ENCODE measurements at regions not wholly inside any gene's neighbourhood (a gene's known extent, or its start where the extent isn't known, plus 50 kb on each side); places are given as distances from the start of the nearest gene placed in this dataset.
"Not testable (repeated sequence)": the region's sequence is repeated elsewhere in the genome, so short reads cannot be mapped to it uniquely, and the experiment has no call there.

DNA sequence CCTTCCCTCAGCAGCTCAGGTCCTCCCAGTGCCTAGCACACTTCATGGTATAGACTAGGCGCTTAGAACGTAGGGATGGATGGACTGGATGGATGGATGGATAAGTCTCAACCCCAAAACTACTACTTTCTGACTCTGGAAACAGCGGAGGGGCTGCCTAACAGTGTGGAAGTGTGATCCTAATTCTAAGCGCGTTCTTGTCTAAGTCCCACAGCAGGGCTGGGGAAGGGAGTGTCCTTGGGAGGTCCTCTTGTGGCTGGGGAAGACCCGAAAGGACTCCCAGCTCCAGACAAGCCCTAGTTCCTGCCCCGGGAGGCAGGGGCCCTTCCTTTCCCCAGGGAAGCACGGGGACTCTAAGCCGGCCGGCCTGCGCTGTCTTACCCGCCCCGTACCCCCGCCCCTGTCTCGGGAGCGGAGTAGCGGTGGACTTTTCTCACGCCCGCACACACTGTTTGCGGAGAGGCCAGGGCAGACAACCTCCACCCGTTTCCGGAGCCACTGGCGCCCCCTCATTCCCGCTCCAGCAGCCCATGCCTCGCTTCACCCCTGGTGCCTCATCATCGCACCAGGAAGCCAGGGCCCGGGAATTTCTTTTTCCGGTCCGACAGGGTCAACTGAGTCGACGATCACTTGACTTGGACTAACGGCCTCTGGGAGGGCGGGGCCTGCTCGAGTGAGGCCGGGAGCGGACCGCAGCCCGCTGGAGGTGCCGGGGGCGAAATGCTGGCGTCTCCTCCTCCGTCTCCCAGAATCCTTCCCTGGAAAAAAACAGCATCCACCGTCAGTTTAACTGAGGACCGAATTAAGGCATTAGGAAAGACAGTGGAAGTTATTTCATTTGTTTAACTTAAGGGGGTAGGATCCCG, 133.3 kb downstream of the TBC1D2B start:
- peak; percentile 83 for DNase-seq

DNA sequence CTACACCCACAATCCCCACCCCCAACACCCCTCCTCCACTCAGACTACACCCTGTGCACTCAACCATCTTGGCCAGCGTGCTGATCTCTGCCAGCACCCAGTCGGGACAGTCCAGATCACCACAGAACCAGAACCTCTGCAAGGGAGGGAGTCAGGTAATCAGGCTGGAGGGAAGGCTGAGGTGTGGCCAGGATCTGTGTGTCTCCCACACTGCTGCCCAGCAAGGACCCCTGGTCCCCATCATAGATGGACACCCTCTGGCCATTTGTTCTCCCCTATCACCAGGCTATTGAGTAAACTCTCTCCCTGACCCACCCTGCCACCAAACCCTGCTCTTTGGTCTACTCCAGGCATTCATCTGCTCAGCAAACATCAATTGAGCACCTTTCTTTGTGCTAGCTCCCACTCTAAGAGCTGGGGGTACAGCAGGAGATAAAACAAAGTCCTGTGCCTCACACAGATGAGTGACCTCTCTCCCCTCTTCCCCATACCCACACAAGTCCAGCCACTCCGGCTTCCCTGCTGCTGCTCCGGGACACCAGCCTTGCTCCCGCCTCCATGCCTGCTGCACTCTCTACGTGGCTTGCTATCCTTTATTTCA, 134.8 kb downstream of the TBC1D2B start:
- DNase-seq: no peak

DNA sequence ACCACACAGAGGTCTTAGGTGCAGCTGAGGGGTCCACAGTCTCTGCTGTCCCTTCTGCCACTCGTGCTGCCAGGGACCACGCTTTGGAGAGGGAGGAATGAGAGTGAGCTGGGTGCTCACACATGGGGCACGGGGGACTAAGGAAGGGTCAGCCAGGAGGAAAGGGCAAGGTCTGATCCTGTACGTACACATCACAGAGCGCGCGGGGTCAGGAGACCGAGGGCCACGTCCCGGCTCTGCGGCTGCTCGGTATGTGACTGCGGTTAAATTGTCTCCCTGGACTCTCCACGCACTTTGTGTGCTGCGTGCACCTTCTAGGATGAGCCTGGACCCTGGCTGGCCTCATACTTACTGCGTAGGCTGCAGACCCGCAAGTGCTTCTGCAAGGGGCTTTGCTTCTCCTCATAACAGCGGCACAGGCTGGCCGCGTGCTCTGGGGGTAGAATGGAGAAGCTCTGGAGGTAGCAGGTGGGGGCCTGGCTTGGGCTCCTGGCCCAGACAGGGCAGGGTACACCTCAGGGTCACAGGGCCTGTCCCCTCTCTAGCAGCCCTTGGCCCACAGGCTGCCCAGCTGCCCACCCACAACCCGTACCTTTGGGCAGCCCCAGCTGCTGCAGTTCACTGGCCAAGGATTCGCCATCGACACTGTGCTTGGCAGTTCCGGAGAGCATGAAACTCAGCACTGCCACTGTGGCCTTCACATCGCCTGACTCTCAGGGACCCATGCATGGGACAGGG, 136.3 kb downstream of the TBC1D2B start:
- not testable (repeated sequence) for DNase-seq

DNA sequence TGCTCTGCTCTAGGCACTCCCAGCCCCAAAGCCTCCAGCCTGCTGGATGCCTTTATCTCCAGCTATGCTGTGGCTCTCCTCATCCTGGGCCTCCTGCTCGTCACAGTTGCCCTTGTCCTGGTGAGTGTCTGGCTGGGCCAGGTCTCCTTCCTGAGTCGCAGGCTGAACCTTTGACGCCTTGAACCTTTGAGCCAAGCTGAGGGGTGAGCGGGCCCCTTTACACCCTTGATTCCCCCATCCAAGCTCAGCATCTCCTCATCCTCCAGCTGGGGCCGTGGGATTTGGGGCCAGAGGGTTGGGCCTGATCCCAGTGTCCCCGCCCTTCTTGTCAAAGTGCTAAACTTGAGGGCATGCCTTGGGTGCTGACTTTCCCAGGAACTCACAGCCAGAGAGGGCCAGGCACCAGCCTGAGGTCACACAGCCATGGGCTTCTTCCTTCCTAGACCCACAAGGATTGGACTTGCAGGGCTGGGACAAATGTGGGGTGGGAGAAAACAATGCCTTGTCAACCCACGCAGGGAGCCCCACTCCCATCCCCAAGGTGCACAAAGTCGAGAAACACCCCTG, 137.0 kb downstream of the TBC1D2B start:
- no peak for DNase-seq

DNA sequence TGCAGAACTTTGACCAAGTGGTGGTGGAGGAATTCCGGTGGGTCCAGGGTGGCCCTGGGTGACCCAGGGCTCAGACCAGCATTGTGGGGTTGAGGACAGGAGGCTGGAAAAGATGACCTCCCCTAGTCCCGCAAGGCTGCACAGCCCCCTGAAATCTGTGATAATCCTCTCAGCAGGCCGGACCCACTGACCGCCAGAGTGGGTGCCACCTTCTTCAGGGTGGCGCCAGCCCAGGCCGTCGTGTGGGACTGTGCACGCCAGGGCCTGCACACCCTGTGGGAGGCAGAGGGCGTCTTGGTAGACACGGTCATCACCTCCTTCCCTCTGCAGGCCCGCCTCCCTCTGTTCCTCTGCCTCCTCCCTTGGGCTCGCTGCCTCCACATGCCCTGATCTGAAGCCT, 137.7 kb downstream of the TBC1D2B start:
- DNase-seq: no peak

DNA sequence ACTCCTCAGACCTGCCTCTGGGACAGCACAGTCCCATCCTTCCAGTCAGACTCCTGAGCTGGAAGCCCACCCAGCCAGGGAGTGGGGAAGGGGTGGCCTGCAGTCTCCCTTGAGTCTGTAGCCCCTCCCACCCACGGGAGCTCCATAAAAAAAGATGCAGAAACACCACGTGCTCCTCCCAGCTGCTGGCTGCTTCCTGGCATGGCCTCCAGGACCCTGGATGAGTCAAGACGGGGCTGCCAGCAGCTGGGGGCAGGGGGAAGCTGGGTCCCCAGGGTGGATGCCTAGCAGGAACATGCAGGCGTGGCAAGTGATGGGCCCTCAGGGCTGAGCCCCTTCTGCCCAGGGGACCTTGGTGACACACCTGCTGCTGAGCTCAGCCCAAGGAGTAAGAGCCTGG, 138.5 kb downstream of the TBC1D2B start:
- peak; percentile 16 for DNase-seq

DNA sequence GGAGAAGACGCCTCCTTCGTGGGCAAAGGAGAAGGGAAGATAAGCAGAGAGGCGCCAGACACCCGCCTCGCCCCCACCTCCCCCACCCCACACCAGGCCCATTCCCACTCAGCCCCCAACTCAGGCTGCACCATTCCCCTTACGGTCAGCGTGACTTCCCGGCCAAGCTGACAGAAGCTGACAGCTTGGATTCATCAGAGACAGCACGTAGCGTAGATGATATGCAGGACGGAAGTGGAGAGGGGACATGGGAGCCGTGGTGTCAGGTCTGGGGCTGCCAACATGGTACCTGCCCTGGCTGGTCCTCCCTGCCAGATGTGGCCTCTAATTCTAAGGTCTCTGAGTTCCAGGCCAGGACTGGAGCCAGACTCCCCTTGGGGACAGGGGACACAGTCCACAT, 139.0 kb downstream of the TBC1D2B start:
- DNase-seq: not testable (repeated sequence)

DNA sequence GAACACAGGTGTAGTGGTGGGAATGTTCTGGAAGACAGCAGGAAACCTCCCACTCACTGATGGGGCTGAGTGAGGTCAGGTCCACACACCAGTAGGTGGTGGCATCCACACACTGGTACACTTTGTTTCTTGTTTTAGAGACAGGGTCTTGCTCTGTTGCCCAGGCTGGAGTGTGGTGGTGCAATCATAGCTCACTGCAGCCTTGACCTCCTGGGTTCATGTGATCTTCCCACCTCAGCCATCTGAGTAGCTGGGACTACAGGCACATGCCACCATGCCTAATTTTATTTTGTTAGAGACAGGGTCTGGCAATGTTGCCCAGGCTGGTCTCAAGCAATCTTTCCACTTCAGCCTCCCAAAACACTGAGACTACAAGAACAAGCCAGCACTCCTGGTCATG, 140.9 kb downstream of the TBC1D2B start:
- not testable (repeated sequence) for DNase-seq

DNA sequence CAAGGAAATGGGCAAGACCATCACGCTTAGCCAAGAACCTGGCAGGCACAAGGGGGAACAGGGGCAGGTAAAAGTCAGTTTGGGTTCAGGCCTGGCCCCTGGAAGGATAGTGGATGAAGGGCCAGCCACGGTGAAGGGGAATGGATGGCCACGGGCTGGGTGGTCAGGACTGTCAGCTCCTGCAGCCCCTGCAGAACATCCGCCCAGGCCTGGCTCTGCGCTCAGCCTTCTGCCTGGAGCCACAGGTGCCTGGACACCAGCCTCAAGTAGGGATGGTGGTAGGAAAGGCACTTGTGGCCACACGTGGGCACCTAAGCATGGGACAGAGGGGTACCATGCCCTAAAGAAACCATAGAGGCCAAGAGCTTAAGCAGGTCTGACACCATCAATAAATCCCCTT, 143.0 kb downstream of the TBC1D2B start:
- not testable (repeated sequence) for DNase-seq

DNA sequence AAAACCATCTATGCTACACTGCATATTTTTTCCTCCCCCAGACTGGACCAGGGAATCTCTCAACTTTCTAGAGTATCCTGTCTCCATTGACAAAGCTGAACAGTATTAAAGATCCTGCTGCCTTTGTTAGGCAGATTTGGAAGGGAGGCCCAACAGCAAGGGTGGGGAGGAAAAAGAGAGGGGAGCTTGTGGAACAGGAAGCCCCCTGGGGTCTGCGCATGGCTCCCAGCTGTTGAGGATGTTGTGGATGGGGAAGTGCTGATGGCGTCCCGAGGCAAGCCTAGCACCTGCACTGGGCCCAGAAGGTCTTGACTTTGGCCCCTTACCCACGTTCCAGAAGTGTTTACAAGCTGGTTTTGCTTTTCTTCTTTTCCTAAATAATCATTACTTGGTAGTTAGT, 146.6 kb downstream of the TBC1D2B start:
- not testable (repeated sequence) for DNase-seq

DNA sequence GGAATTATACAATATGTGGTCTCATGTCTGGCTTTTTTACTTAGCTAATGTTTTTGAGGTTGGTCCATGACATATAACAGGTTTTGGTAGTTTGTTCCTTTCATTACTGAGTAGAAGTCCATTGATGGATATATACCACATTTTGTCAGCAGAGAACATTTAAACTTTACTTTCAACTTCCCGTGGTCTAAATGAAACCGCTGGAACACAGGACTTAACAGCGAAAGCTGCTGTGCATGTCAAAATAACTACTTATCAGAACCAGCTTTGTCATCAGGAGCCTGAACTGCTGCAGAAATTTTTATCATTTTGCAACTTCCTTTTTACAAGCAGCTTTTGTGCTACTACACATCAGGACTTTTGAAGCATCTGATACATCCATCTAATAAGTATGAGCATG, 147.0 kb downstream of the TBC1D2B start:
- DNase-seq: not testable (repeated sequence)

DNA sequence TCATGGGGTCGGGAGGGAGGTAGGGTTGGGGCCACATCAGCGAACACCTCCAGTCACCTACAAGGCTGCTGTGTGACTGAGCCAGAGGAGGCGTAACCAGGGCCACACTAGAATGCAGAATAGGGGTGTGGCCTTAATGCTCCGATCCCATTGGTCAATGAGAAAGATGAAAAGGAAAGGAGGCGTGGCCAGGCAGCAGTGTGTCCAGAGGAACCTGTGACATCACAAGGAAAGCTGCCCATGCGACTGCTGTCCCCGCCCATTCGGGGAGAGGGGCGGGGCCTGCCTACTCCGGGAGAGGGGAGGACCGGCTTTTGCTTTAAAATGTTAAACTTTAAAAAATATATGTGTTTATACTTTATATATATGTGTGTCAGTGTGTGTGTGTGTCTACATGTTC, 150.7 kb downstream of the TBC1D2B start:
- DNase-seq: not testable (repeated sequence)

DNA sequence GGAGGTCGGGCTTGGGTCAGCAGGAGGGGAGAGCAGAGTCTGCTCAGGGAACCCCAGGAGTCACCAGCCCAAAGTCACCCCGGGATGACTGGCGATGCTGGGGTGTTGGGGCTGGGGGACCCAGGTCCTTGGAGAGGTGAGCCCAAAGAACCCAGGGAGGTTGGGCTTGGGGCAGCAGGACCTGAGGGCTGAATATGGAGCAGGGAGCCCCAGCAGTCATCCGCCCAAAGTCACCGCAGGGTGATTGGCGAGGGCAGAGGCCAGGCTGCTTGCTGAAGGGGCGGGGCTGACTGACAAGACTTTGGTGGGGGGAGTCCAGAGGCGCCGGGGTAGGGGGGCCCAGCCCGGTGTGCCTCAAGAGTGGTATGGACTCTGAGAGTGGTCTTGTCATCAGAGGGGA, 151.2 kb downstream of the TBC1D2B start:
- not testable (repeated sequence) for DNase-seq

DNA sequence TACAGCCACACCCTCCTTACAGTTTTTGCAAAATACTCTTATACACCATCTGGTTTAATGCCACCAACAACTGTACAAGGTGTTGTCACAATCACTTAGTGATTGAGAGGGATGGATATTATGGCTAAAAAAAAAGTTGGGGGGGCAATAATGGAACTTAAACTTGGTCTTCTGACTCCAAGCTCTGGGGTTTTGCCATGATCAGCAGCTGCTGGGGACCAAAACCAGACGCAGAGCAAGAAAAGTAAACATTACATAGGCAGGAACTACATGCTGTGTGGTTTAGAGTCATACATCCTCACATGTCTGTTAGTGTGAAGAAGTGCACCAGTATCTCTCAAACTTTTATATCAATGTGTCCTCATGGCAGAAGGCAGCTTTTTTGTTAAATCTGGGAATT, 152.4 kb downstream of the TBC1D2B start:
- DNase-seq: peak; percentile 31

DNA sequence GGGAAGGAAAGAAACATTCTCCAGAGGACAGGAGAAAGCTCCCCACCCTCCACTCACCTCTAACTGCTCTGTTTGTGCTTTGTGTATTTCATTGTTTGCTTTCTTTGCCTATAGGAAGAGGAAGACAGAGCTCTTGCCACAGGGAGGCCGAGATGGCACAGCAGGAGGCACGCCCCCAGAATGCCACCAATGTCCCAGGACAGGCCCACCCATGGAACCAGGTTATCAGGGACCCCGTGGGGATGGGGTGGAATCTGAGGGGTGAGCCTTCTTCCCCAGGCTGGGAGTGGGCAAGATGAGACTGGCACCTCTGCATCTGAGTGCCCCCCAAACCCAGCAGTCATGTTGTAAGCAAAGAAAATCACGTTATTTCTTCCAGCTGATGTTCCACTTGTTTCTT, 155.8 kb downstream of the TBC1D2B start:
- no peak for DNase-seq

DNA sequence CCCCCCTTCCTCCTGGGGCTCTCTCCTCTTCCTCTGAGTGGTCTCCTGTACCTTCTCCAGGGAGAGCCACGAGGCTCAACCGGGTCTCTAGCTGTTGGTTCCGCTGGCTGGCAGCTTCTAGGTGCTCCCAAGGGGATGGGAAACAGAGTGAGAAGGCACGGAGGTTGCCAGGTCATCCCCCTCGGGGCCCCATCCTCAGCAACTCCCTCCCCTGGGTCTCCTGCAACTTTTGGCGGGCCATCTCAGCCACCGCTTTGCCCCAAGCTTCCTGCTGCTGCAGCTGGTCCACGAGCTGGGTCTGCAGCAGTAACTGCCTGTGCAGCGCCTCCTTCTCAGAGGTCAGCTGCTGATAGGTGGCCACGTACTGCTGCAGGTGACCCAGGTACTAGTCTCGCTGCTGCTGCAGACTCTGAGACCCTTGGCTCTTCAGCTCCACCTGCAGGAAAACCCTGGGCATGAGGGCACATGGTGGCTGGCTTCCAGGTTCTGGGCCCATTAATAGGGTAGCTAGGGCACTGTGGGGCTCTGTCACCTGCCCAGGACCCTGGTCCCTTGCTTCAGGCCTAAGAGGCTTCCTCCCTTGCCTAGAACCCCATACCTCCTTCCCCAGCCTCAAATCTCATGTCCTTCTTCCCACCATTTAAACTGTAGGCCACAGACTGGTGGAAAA, 160.4 kb downstream of the TBC1D2B start:
- DNase-seq: not testable (repeated sequence)

DNA sequence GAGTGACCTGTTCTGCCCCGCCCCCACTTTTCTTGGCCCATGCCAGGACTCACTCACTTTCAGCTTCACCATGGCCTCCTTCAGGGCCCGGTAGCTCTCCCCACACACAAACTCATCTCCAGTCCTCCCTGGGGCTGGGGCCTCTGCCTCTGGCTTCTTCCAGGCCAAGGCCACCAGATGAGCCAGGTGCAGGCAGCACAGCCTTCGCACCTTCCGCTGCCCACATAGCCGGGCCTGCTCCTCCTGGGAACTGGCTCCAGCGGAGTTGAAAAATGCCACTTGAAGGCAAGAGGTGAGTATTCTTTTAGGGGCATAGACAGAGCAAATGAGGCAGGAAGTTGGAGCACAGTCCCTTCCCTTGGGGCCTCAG, 161.6 kb downstream of the TBC1D2B start:
- not testable (repeated sequence) for DNase-seq

DNA sequence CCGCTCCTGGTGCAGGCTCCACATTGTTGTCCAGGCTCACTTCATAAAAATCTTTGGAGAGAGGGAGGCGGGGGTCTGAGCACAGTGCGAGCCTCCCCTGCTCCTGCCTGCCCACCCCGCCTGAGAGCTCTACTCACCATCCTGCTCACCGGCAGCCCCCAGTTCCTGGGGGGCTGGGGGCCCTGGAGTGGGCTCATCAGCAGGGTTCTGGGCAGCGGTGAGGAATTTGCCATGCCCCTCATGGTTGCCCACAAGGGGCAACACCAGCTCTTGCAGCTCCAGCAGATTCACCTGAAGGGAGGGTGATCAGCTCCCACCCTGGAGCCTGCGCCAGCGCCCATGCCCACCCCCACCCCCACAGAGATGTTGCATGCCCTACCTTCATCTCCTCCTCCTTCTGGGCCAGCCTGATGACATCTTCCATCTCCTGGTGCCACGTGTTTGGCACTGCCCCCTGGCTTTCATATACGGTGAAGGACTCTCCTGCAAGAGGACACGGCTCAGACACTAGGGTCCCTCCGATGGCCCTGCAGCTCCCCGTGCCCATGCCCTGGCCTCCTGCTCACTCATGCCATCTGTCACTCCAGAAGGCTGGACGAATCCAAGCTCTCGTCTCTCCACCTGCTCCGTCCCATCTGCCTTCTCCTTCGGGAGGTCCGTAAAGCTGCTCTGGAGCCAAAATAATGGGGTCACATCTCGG, 162.1 kb downstream of the TBC1D2B start:
- DNase-seq: no peak

DNA sequence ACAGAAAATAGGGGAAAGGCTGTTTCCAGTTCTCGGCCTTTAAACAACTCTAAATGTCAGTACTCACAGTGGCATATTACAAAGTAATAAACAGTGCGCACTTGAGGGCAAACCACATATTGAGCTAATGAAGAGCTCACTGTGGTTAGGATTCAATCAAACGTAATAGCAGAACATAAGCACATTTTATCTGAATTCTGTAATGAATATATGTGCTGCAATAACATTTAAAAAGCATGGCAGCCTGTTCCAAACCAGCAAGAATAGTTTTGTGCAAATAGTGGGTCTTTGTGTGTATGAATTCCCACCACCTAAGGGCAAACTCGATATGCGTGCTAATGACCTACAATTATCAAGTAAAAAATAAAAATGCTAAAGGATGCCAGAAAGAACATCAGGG, 163.0 kb downstream of the TBC1D2B start:
- DNase-seq: not testable (repeated sequence)

DNA sequence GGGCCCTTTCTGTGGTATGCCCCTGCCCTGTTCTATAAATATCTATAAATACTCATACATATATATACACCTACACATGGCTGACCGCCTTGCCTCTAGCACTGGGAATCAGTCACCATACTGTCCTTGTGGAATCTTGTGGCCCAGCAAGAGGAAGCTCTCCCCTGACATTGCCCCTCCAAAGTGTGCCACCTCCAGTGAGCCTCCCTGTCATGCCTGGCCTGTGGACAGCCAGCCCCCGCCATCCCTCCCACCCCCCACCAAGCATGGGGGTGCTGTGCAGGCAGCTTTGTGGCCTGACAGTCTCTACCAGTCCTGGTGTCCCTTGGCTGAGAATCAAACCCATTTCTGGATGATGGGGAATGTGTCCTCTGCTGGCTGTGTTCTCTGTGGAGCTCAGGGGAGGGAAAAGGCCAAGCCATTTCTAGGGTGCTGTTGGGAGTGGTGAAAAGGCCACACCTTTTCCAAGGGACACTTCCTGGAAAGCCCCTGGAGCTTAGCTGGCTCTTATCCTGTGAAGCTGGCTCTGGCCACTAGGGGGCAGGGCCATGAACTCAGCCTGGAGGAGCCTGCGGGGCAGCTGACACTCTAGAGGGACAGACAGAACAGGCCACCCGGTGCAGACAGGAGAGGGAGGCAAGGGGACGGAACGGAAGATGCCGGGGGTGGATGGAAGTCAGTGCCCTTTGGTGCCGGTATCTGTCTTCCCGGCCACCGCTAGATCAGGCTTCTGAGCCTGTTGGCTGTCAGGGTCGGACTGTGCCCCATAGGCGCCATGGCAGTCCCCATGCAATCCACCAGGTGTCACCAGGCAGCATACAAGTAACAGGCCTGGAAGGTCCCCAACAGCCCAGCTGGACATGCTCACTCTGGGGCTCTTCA, 167.2 kb downstream of the TBC1D2B start:
- peak; percentile 79 for DNase-seq
